RKO (cell line): ENCODE measurements at regions not wholly inside any gene's neighbourhood (a gene's known extent, or its start where the extent isn't known, plus 50 kb on each side); places are given as distances from the start of the nearest gene placed in this dataset.
"Not testable (repeated sequence)": the region's sequence is repeated elsewhere in the genome, so short reads cannot be mapped to it uniquely, and the experiment has no call there.

Source experiments
- DNase-seq: peaks from one replicate; pipeline ENCODE4 v3.0.0-alpha.2; 2016; ENCODE audit warnings: low spot score

DNA sequence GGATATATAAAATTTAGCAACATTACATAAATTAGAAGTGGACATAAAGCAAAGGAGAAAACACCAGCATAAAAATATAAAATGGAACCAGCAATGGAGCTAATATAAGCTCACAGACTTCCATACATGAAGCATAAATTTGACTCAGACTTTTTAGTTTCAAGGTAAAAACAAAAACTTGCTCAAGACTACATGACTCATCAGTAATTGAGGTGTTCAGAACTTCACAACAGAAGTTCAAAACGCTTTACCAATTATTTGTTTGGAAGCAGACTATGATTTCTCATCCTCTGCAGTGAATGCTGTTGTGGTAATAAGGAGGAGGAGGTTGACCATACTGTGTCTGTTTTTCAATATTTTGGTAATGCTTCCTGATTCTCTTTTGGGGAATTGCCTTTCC is 192.0 kb upstream of the MEIS1 start:
- DNase-seq = peak; percentile 5

DNA sequence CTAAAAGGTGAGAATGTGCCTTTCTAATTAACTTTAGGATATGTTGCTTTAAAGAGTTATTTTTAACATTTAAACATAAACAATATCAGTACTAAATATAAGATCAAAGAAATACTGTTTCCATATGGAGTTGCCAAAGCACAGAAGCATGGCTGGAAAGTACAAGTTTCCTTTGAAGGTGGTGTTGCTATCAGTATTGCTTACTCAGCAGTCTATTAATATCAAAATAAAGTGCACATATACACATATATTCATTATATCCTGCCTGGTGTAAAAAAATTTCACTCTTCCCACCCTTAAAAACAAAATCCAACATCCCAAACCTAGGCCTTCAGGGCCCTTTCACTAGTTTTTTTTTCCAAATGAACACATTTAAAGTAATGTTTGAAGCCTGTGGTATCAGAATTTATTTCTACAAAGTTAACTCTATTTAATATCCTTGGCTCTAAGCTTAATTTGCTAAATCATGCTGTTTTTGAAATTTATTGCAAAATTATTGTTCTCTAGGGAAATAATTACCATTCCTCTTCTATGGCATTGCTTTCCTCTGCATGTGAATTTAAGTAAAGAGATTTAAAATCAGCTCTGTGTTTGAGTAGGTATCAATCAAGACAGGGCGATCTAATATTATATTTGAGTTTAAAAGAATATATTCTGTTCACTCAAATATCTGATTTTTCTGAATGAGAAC is 192.7 kb upstream of the MEIS1 start:
- no peak for DNase-seq

DNA sequence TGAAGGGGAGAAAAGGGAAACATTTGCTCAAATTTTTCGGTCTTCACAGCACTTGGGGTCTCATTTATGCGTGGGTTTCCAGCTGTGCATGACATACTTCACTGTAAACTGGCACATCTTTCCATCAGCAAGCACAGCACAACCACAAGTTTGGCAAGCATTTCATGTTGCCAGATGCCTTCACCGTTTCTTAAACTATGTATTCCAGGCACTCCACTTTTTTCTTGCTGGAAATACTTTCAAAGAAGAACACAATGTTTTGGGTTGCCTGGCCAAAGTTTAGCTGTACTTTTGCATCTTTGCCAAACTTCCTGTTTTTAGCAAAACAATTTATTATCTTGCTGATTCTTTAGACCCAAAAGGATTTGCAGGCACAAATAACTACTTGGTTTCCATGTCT is 194.6 kb upstream of the MEIS1 start:
- DNase-seq = no peak

DNA sequence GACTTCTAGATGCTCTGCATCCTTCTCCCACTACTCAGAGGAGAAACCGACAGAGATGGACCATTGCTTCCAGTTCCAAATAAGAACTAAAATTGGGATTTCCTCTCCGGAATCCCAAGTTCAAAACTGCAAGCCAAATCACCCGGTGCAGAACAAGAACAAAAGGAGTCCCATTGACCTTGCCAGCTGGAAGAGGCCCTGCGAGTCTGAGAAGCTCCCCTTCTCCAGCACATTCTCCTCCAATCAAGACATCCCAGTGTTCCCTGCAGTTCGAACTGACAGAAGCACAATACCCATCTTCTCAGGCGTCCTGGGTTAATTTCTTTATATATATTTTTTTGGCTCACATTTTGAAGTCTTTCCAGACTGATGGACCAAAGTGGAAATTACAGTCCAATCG is 195.3 kb upstream of the MEIS1 start:
- no peak for DNase-seq

DNA sequence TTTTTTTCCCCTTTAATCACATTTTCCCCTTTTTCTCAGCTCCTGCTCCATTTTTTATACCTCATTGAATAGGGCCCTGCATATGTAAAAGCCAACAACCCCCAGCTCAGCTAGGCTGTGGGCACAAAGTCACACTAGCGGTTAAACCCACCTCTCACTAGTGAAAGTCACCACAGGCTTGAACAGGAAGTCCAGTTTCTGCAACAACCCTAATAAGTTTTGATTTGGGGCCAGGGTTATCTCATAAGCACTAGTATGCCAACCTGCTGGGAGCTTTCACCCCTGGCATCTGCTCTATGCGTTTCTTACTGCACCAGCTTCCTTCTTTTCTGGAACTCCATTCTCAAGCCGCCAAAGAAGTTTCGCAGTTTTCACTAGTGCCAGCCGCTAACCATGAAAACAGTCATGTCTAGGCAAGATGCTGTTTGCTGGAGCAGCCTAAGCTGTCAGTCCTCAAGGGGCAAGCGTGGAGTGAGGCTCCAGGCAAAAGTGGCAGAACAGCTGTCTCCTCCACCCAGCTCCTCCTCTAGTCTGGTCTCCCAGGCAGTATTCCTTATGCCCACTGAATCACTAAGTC is 197.0 kb upstream of the MEIS1 start:
- DNase-seq = no peak

DNA sequence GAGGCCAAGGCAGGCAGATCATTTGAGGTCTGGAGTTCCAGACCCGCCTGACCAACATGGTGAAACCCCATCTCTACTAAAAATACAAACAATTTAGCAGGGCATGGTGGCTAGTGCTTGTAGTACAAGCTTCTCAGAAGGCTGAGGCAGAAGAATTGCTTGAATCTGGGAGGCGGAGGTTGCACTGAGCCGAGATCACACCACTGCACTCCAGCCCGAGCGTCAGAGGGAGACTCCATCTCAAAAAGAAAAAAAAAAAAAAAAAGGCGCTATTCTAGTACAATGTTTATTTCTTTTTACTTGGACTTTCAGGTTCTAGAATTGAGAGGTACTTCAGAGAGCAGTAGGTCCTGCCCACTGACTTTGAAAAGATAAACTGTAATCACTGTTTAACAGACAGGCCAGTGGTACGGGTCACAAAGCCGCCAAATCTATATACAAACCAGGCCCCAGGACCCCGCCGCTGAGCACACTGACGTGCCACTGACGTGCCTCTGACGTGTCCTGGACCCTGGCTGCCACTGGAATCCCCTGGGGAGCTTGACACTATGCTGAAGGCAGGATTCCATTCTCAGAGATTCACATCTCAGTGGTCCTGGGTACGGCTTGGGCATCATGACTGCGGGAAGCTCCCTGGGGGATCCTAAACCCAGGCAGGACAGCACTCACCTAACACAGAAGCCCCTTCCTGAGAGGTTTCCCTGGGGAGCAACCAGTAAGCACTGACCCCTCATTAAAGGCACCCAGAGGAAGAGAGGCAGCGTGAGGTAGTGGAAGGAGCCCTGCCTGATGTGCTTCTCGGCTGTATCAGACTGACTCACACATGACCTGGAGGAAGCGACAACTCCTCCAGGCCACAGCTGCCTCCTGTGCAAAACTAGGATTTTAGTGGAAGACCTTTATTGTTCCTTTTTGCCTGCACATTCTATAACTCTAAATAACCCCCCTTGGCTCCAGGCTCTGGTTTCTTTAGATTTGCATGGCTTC is 197.8 kb upstream of the MEIS1 start:
- DNase-seq = no peak

DNA sequence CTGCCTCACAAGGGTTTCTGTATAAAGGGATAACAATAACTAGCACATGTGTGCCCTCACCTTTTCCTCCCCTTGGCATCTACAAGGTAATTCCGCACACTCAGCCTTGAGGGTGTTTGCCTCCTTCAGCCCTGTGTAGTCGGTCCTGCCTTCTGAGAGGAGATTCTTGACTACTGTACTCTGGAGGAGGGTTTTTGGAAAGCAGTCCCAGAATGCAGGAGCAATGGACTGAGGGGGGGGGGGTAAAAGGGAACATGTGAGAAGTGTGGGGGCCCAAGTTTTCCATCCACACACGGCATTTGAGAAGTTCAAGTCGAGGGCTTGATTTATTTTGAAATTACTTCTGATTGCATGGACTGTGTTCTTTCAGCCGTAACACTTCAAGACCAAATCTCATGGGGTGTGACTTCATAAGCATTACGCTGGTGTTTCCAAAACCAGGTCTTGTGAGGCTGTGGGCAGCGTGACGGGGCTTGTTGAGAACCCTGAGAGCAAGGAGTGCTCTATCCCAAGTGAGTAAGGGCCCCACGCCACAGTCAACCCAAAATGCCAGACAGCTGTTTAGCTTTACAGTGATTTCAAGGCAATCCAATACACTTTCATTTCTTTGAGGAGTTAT is 198.7 kb upstream of the MEIS1 start:
- DNase-seq = no peak

DNA sequence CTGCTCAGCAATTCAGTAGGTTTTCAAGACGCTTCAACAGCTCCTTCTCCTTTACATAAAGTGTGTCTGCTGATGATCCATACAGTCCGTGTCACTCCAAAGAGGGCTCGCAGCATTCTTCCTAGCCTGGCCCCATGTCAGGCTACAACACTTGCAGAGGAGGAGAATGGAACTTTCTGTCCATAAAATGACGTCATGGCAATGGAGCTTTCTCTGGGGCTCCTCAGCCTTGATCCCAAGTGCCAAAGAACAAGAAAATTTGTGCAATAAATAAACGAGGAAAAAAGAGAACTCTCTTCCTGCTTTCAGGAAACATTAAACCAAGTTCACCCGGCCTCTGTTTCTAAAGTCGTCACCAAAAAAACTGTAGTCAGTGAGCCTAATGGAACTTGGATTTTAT is 199.5 kb upstream of the MEIS1 start:
- no peak for DNase-seq

DNA sequence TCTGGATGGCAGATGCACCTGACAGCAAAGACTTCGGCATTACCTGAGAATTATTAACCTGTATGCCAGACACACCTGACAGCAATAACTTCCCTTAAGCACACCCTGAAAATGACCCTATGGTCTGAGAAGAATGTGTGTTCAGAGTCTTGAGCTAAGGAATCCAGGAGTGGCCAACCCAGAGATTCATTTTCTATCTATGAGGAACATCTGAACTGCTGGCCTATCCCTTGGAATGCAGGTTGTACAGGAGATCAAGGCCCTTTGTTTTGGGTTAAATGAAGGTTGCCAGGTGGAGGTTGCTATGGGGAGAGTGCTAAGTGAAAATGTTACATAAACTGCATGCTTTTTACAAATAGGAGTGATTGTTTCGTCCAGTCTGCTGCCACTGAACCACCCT is 200.9 kb upstream of the MEIS1 start:
- DNase-seq = no peak

DNA sequence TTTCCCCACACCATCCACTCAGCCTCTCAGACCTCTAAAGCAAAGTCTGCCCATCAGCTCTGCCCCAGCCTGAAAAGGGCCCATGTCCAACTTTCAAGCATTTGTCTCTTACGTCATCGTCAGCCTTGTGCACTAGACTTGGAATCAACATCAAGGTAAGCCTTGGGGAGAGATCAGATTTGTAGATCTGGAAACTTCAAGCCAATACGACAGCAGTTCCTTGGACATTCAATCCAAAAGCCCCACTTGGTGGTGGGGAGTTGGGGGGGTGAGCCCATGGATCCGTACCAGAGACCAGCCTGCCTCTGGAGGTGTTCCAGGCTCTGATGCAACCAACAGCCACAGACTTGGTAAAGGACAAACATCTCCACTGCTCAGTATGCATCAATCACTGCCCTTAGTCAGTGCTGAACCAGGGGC is 206.8 kb upstream of the MEIS1 start:
- no peak for DNase-seq

DNA sequence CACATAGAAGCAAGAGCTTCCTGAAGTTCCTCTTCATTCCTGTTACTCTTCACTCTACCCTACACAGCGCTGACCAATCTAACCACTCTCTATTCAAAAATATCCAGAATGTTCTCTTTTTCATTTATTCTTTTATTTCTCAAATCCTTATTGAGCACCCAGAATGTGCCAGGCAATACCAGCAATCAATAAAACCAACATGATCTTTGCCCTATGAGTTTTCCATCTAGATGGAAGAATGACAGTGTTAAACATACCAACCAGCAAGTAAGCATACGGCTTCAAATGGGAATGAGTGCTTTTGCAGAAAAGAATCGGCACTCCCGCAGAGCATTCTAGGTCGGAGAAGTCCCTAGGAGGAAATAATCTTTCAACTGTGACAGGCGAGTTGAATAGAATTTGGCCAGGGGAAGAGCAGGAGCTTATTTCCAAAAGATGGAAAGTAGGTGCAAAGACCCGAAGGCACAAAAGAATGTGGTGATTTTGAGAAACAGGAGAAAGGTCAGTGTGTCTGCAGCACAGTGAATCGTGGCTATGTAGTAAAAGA is 217.8 kb upstream of the MEIS1 start:
- no peak for DNase-seq

DNA sequence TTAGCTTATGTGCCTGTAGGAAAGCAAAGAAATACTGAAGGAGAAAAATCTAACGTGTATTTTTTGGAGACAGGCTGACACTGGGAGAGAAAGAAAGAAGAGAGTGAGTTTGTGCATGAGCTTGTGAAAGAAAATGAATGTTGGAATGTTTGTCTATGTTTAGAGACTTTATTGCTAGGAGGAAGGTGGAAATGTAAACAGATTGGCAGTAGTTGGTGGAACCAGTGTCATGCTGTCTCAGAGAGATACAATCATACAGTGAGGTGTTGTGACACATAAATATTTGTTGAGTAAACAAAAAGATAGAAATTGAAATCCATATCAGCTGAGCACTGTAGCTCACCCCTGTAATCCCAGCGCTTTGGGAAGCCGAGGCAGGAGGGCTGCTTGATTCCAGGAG is 222.2 kb upstream of the MEIS1 start:
- DNase-seq = no peak

DNA sequence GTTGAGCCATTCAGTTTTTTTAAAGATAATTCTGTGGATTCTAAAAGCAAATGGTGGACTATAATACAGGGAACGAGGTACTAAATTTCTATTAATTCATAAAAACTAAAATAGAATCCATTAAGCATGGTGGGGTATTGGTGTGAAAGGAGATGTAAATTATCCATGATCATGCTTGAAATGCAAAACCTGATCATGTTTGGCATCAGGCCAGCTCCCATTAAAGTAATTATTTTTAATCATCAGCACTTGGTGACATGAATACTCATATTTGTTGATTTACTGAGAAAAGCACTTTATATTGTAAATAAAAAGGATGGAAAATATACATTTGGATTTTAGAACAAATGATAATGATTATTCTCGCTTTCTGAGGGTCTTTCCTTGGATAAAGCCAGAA is 232.3 kb upstream of the MEIS1 start:
- no peak for DNase-seq

DNA sequence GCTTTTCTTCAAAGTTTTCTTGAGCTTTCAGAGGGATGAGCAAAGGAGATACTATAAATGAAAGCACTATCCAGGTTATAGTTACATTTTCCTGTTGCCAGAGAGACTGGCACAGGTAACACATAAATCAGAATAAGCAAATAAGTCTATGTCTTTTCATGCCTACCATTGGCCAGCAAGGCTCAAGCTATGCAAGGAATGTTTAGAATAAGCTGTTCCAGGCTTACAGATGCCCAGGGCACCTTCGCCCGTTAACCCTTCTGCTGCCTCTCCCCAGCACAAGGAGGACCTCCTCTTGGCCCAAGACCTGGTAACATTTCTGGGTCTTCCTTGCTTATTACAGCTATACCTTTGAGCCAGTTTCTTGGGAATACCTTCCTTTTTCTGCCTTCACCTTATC is 233.7 kb upstream of the MEIS1 start:
- DNase-seq = no peak

DNA sequence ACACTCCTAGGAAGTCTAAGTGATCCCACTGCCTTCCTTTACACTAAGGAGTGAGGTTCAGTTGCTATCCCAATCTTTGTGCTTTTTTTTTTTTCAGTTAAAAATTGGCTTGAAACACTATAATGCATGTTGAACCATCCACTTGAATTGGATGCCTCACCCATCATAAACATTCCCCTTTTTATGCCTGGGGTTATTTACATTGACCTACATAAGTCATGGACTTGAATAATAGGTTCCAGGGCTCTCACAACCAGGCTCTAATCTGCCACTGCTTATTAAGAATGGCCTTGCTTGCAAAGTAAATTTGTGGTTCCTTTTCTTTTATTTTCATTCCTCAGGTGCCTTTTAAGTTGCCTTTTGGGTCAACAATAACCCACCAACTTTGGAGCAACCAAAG is 236.1 kb upstream of the MEIS1 start:
- DNase-seq = no peak

DNA sequence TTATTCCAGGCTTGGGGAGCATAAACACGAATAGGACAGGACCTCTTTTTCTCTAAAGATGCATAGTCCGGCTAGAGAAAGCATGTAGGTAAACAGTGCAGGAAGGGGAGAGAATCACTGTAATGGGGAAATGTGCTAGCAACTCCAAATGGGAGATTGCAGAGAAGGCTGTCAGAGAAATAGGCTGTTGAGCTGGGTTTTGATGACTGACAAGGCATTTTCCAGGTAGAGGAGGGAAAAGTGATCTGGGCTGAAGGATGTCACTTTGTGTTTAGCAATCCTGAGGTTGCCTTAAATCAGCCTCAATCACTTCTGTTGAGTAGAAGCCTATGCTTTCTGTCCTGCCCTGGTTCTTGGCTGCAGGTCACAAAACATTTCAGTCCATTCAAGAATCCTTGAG is 242.0 kb upstream of the MEIS1 start:
- DNase-seq = no peak

DNA sequence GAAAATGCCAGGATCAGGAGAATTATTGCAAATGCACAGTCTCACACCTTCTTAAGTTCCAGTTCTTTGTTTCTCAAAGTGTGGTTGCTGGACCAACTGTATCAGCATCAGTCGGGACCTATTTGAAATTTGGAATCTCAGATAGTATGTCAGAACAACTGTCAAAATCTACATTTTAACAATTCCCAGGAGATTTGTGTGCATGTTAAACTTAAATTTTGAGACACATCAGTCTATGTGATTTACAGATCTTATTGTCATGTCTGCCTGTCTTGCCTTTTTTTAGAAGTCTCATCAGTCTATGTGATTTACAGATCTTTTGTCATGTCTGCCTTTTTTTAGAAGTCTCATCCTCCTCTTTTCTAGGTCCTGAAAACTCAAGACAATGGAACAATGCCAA is 243.6 kb upstream of the MEIS1 start:
- no peak for DNase-seq

DNA sequence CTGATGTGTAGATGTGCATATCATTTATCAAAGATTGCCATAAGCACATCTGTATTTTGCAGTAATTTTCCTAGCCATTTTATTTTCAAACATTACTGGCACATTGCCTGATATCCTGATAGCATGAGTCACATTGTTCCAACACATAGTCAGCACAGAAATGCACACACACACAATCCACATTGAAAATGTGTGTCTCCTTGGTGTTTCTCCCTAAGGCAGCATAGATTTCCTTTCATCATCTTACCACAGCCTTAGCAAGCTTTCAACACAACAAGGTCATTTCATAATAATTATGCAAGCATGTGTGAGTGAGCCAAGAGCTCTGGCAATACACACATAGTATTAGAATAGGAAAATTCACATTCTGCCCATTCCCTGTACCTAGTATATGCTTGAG is 245.4 kb upstream of the MEIS1 start:
- DNase-seq = no peak

DNA sequence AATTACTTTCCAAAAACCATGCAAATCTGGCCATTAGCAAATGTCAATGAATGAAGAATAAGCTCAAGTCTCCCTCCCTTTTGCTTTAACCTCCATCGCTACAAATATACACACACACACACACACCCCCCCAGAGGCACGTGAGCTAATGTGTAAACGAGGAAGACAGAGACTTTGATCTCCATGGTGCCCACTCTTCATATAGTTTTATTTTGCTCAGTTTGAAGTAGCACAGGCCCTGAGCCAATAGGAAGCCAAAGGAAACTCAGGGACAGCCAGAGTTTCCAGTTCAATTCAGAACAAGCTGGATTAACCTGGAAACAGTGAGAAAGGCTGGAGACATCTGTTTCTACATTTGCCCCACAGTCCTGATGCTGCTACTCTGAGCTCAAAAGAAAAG is 248.4 kb upstream of the MEIS1 start:
- no peak for DNase-seq

DNA sequence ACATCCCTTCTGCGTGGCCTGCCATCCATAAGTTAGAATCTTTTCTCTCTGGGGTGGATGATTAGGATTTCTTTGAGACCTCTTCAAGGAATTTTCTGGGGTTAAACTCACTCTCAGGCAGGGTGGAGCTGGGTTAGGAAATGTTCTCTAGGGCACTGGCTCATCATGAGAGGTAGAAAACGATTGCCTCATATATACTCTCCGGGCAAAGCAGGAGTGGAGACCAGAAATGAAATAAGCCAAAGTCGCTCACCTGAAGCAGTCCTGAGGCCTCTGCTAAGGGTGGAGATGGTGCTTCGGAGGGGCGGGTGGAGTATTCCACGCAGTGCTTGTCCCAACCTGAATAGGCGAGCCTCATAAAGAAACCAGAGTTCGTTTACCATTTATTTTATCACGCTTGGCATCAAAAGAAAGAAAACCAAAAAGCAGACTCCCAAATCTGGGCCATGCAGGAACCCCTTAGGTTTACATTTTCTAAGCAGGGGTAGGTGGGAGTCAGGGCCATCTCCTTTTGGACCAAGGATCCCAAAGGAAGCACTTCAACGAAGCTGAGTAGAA is 249.3 kb upstream of the MEIS1 start:
- DNase-seq = no peak

DNA sequence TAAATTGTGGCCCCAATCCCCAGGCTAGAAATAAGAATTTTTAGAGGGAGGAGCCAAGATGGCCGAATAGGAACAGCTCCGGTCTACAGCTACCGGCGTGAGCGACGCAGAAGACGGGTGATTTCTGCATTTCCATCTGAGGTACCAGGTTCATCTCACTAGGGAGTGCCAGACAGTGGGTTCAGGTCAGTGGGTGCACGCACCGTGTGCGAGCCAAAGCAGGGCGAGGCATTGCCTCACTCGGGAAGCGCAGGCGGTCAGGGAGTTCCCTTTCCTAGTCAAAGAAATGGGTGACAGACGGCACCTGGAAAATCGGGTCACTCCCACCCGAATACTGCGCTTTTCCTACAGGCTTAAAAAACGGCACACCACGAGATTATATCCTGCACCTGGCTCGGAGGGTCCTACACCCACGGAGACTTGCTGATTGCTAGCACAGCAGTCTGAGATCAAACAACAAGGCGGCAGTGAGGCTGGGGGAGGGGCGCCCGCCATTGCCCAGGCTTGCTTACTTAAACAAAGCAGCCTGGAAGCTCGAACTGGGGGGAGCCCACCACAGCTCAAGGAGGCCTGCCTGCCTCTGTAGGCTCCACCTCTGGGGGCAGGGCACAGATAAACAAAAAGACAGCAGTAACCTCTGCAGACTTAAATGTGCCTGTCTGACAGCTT is 257.7 kb upstream of the MEIS1 start:
- DNase-seq = not testable (repeated sequence)

DNA sequence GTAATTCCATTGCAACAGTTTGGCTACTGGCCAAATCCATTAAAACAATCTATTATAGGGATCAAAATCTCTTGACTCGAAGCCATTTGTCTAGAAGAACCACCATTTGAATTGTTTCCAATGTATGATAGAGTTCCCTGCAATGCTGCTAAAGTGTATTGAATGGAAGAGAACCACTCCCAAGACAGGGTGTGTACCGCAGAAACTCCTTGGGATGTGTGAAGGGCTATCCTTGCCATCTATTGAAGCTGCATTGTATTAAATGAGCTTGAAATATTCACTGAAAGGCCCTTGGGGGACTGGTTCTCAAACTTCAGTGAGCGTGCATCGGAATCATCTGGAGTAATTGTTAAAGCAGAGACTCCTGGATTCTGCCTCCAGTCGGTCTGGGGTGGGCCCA is 260.4 kb upstream of the MEIS1 start:
- no peak for DNase-seq
